ENCODE measurements at regions not wholly inside any gene's neighbourhood (a gene's known extent, or its start where the extent isn't known, plus 50 kb on each side); places are given as distances from the start of the nearest gene placed in this dataset.

GRCh38 chr2:15797231-15797938, 143.0 kb upstream of the MYCN start:
- Histone ChIP-seq H3K36me3 (no peaks in the 10 kb centered on the region), H3K9me3 (no peaks in the 10 kb centered on the region), H3K4me1 (peaks cover 0 to 6% (median 0%) of the 10 kb centered on the region in 4 donors), H3K4me3 (no peak overlapping the region), H3K27ac (no peak overlapping the region), H3K27me3 (no peaks in the 10 kb centered on the region)
- WGBS, 2 donors, result 80 to 85% methylated on average over 11 of the region's 11 CpGs
- ATAC-seq (ENCODE audit: low FRiP score in 2 of 2) (no peak), DNase-seq (peak in 1 of 2 donors; percentile 11)
- TF ChIP-seq POLR2A (IDR thresholded peaks at IDR 0.05), result no peak
- TF ChIP-seq EP300 (IDR thresholded peaks at IDR 0.05), result no peak
- no peak for TF ChIP-seq CTCF (IDR thresholded peaks at IDR 0.05)
- no peak for TF ChIP-seq POLR2AphosphoS5 (IDR thresholded peaks at IDR 0.05)

- H3K4me3 ChIP-seq, result no peak overlapping the region
- H3K36me3 ChIP-seq, result no peaks in the 10 kb centered on the region
- no peaks in the 10 kb centered on the region for H3K9me3 ChIP-seq
- peaks cover 0 to 6% (median 0%) of the 10 kb centered on the region in 4 donors for H3K4me1 ChIP-seq
- DNase-seq (no peak), ATAC-seq (ENCODE audit: low FRiP score in 2 of 2) (no peak)
- no peak overlapping the region for H3K27ac ChIP-seq
- H3K27me3 ChIP-seq, result no peaks in the 10 kb centered on the region
- TF ChIP-seq CTCF (IDR thresholded peaks at IDR 0.05) (no peak), POLR2A (IDR thresholded peaks at IDR 0.05) (no peak), EP300 (IDR thresholded peaks at IDR 0.05) (no peak), POLR2AphosphoS5 (IDR thresholded peaks at IDR 0.05) (no peak)
- WGBS, 2 donors, result 81 to 84% methylated on average over 5 of the region's 5 CpGs
Measured at GRCh38 chr2:15797939-15798281, 142.4 kb upstream of the MYCN start.

GRCh38 chr2:15798701-15799431, 141.5 kb upstream of the MYCN start:
- no peak for ATAC-seq (ENCODE audit: low FRiP score in 2 of 2)
- Histone ChIP-seq H3K27ac (no peak overlapping the region), H3K4me1 (peaks cover 0 to 6% (median 0%) of the 10 kb centered on the region in 4 donors)

GRCh38 chr2:15799432-15799827, 140.9 kb upstream of the MYCN start:
- 87 to 89% methylated on average over 3 of the region's 3 CpGs for WGBS, 2 donors
- Histone ChIP-seq H3K27ac (no peak overlapping the region), H3K4me3 (no peak overlapping the region), H3K36me3 (no peaks in the 10 kb centered on the region), H3K27me3 (no peaks in the 10 kb centered on the region), H3K4me1 (peaks cover 0 to 6% (median 0%) of the 10 kb centered on the region in 4 donors), H3K9me3 (no peaks in the 10 kb centered on the region)
- DNase-seq (no peak), ATAC-seq (ENCODE audit: low FRiP score in 2 of 2) (no peak)
- TF ChIP-seq POLR2A (IDR thresholded peaks at IDR 0.05), result no peak
- no peak for TF ChIP-seq CTCF (IDR thresholded peaks at IDR 0.05)
- no peak for TF ChIP-seq POLR2AphosphoS5 (IDR thresholded peaks at IDR 0.05)
- no peak for TF ChIP-seq EP300 (IDR thresholded peaks at IDR 0.05)

More at GRCh38 chr2:15798701-15799431, 141.5 kb upstream of the MYCN start:
- Histone ChIP-seq H3K27me3 (no peaks in the 10 kb centered on the region), H3K36me3 (no peaks in the 10 kb centered on the region), H3K4me3 (no peak overlapping the region), H3K9me3 (no peaks in the 10 kb centered on the region)
- TF ChIP-seq CTCF (IDR thresholded peaks at IDR 0.05) (no peak), POLR2AphosphoS5 (IDR thresholded peaks at IDR 0.05) (no peak), EP300 (IDR thresholded peaks at IDR 0.05) (no peak), POLR2A (IDR thresholded peaks at IDR 0.05) (no peak)
- 80 to 86% methylated on average over 5 of the region's 5 CpGs for WGBS, 2 donors
- DNase-seq, result no peak
